OCI-LY1 (cell line): ENCODE measurements at regions not wholly inside any gene's neighbourhood (a gene's known extent, or its start where the extent isn't known, plus 50 kb on each side); places are given as distances from the start of the nearest gene placed in this dataset.

Experiments
- CTCF ChIP-seq: fragments of 200-600 bp; sonication (generic), shearing (Covaris generic); IDR thresholded peaks from 2 replicates; pipeline ENCODE4 v1.5.1; 2017; ENCODE audit warnings: mild to moderate bottlenecking, antibody characterized with exemption, low read length, moderate library complexity, mixed read lengths
- EZH2 ChIP-seq: fragments of 200-600 bp; sonication (generic), shearing (Covaris generic); IDR thresholded peaks from 2 replicates; pipeline ENCODE4 v1.8.0; 2017; ENCODE audit warnings: borderline replicate concordance, mixed run types, mild to moderate bottlenecking, antibody characterized with exemption, low read length, moderate library complexity, mixed read lengths

- TF ChIP-seq CTCF (no peak), EZH2 (no peak)
These were observed 145.1 kb downstream of the NFKBIZ start for GRCh38 chr3:101994386-101994785.
